IPS-18a (cell line): ENCODE measurements at regions not wholly inside any gene's neighbourhood (a gene's known extent, or its start where the extent isn't known, plus 50 kb on each side); places are given as distances from the start of the nearest gene placed in this dataset.

Source experiments
- H3K27ac ChIP-seq: one replicate; pipeline ENCODE4 v1.5.1; 2013; ENCODE audit warnings: low read length
- H3K27me3 ChIP-seq: one replicate; pipeline ENCODE4 v1.6.1; 2013; ENCODE audit warnings: mild to moderate bottlenecking, low read length; ENCODE audit not compliant: control insufficient read depth, insufficient read depth
- H3K36me3 ChIP-seq: one replicate; pipeline ENCODE4 v1.6.1; 2013; ENCODE audit warnings: low read depth, low read length; ENCODE audit not compliant: control insufficient read depth
- H3K4me1 ChIP-seq: one replicate; pipeline ENCODE4 v1.6.1; 2013; ENCODE audit warnings: low read depth, low read length; ENCODE audit not compliant: control insufficient read depth
- H3K4me3 ChIP-seq: one replicate; pipeline ENCODE4 v1.5.1; 2013; ENCODE audit warnings: low read length
- H3K9ac ChIP-seq: one replicate; pipeline ENCODE4 v1.6.1; 2013; ENCODE audit warnings: mild to moderate bottlenecking, low read length, moderate library complexity
- H3K9me3 ChIP-seq: one replicate; pipeline ENCODE4 v1.6.1; 2013; ENCODE audit warnings: low read depth, low read length; ENCODE audit not compliant: control insufficient read depth

DNA sequence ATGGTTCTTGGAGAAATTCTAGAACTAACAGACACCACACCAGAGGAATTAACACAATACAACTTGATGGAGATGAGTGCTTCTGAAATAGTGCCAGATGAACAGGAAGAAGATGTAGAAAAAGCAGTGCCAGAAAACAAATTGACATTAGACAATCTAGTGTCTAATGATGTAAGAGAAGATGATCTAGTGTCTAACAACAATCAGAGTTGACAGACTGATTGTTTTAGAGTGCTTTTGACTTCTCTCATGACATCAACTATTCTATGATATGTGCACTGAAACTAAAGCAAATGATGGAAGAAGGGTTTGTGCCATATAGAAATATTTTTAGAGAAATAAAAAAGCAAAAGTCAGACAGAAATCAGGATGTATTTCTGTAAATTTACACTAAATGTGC, 646.1 kb upstream of the KIF2B start:
- H3K27ac ChIP-seq, result no peak overlapping the region
- no peak overlapping the region for H3K9ac ChIP-seq
- H3K27me3 ChIP-seq, result no peaks in the 10 kb centered on the region
- no peaks in the 10 kb centered on the region for H3K9me3 ChIP-seq
- H3K4me1 ChIP-seq, result peaks cover 4% of the 10 kb centered on the region
- no peaks in the 10 kb centered on the region for H3K36me3 ChIP-seq
- no peak overlapping the region for H3K4me3 ChIP-seq

DNA sequence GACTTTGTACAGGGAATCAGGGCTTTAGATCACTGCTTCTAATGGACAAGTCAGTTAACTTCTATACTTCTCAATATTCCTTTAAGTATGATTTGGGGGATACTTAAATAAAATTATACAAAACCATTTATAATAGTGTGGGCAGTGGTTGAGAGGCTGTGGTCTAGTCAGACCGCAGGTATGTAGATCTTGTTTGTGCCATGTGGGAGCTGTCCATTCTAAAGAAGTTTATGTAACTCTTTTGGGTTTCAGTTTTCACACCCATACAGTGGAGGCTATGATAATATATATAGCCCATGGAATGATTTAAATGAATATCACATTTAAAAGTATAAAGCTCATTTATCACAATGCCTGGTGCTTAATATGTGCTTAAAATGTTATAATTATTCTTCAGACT, 654.3 kb upstream of the KIF2B start:
- H3K4me1 ChIP-seq, result no peaks in the 10 kb centered on the region
- H3K27me3 ChIP-seq, result no peaks in the 10 kb centered on the region
- no peak overlapping the region for H3K4me3 ChIP-seq
- H3K9ac ChIP-seq, result no peak overlapping the region
- H3K36me3 ChIP-seq, result no peaks in the 10 kb centered on the region
- H3K9me3 ChIP-seq, result no peaks in the 10 kb centered on the region
- H3K27ac ChIP-seq, result no peak overlapping the region

DNA sequence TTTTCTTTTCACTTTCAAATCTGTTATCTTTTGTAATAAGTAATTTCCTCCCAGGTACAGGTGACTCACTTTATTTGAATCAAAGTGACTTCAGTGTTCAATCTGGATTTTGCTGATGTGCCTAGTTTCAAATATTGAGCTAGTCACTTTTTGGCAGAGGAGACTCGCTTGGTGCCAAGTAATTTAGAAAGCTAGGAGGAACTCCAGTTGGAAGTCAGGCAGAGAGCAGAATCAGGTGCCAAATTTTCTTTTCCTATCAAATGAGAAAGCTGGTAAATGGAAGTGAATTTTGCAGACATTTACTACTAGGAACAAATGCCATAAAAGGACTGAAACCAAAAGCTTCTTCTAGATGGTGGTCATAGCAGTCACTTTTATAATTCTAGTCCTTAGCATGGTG, 656.0 kb upstream of the KIF2B start:
- Histone ChIP-seq H3K36me3 (no peaks in the 10 kb centered on the region), H3K9ac (no peak overlapping the region), H3K9me3 (no peaks in the 10 kb centered on the region), H3K27me3 (no peaks in the 10 kb centered on the region), H3K4me3 (no peak overlapping the region), H3K27ac (no peak overlapping the region), H3K4me1 (no peaks in the 10 kb centered on the region)

DNA sequence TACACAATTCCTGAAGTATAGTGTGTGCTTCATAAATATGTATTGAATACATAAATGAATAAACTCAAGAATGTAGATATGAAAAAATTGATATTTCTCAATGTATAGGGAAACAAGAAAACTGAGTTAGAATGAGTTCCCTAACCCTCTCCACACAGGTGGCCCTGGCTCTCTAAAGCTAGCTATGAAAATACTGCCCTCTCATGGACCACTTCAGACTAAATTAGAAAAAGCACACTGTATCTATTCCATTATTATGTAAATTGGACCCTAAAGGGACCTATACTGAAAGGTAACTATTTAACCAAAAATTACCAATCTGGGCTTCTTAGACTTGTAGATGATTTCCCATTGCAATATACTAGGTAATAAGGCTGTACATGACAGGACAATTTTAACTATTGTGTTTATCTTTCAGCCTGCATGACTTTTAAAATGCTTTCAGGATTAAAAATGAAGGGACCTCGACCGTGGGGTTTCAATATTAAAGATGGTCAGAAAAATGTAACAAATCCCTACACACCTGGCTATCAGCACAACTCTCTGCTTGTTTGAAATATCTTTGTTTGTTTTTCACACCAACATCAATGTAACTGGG, 672.5 kb upstream of the KIF2B start:
- Histone ChIP-seq H3K4me3 (no peak overlapping the region), H3K4me1 (peaks cover 4% of the 10 kb centered on the region), H3K9me3 (no peaks in the 10 kb centered on the region), H3K27ac (no peak overlapping the region), H3K27me3 (no peaks in the 10 kb centered on the region), H3K9ac (no peak overlapping the region), H3K36me3 (no peaks in the 10 kb centered on the region)

DNA sequence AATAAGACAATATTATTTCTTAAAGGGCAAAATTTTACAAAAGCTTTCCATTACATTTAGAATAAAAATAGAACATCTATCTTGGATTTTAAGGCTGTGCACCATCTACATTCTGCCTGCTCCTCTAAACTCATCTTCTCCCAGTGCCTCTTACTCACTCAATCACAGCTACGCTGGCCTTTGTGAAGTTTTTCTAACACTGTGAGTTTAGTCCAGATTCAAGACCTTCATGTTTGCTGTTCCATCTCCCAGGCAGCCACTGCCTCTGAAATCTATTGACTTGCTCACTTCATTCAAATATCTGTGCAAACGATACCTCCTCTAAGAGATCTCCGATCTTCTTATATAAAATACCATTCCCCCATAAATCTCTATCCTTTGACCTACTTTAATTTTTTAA, 673.4 kb upstream of the KIF2B start:
- Histone ChIP-seq H3K36me3 (no peaks in the 10 kb centered on the region), H3K9me3 (no peaks in the 10 kb centered on the region), H3K4me1 (peaks cover 6% of the 10 kb centered on the region), H3K9ac (no peak overlapping the region), H3K4me3 (no peak overlapping the region), H3K27me3 (no peaks in the 10 kb centered on the region), H3K27ac (no peak overlapping the region)

DNA sequence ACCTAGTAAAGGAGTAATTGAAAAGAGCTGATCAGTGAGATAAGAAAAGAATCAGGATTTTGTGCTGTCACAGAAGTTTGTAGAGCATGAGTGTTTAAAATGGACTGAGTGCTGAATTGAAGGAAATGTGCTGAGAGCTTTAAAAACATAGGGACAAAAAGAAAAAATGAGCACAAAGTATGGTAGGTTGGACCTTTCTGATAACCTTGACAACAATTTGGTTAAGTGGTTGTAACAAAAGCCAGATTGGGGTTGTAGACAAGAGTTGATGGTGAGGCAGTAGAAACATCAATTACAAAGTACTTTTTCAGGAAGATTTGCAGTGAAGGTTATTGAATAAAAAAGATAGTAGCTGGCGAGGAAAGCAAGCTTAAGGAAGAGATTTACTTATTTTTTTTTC, 674.7 kb upstream of the KIF2B start:
- Histone ChIP-seq H3K9me3 (no peaks in the 10 kb centered on the region), H3K36me3 (no peaks in the 10 kb centered on the region), H3K4me3 (no peak overlapping the region), H3K27ac (no peak overlapping the region), H3K27me3 (no peaks in the 10 kb centered on the region), H3K4me1 (peaks cover 15% of the 10 kb centered on the region), H3K9ac (no peak overlapping the region)

DNA sequence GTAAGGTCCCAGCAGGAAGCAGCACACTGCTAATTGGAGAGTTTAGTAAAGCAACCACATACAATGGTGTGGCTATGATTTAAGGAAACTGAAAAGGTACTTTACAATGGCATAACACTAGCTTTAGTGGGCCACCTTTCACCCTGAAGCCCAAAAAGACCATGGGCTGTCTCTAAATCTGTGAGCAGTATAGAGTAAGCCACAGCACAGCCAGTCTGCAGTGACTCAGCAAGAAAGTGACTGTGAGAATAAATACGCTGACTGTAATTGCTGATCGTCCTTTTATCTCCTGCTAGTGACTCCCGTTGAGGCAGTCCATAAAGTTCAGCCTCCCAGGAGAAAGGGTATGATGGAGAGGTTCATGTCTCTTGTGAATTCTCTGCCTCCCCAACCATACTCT, 679.8 kb upstream of the KIF2B start:
- H3K9ac ChIP-seq, result no peak overlapping the region
- no peaks in the 10 kb centered on the region for H3K9me3 ChIP-seq
- no peak overlapping the region for H3K27ac ChIP-seq
- H3K4me3 ChIP-seq, result no peak overlapping the region
- peaks cover 16% of the 10 kb centered on the region for H3K4me1 ChIP-seq
- no peaks in the 10 kb centered on the region for H3K27me3 ChIP-seq
- H3K36me3 ChIP-seq, result no peaks in the 10 kb centered on the region

DNA sequence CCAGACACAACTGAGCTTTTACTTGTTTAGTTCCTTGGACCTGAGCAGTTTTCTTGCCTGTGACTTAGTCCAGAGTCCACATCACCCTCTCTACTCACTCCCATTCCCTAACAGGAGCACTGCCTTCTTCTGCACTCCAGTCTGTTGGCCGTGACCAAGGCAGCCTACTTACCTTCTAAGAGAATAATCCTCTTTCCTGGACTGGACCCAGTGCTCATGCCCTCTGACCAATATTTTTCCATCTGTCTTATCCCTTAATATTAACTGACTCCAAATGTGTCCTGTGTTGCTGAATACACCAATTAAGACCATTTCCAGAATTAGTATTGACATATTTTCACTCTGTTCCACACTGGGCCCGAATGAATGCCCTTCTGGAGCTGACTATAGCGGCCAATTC, 681.0 kb upstream of the KIF2B start:
- Histone ChIP-seq H3K36me3 (no peaks in the 10 kb centered on the region), H3K4me3 (no peak overlapping the region), H3K27ac (no peak overlapping the region), H3K9ac (no peak overlapping the region), H3K27me3 (no peaks in the 10 kb centered on the region), H3K9me3 (no peaks in the 10 kb centered on the region), H3K4me1 (peaks cover 16% of the 10 kb centered on the region)

DNA sequence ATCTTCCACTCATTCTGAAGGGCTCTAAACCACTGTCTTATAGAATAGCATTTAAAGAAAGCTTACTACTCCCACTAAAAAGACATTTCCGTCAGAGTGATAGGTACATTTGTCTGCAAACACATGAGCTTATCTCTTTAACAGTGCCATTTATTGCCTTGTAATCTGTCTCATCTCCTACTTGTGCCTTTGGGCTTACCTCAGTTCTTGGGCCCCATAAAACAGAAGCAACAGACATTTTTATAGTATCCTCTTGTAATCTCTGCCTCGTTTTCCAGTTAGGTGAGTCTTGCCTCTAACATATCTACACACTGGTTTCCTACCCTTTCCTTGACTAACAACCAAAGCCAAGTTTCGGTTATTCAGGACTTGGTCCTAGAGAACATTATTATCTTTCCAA, 681.4 kb upstream of the KIF2B start:
- H3K4me1 ChIP-seq, result peaks cover 16% of the 10 kb centered on the region
- H3K4me3 ChIP-seq, result no peak overlapping the region
- no peak overlapping the region for H3K9ac ChIP-seq
- H3K9me3 ChIP-seq, result no peaks in the 10 kb centered on the region
- H3K36me3 ChIP-seq, result no peaks in the 10 kb centered on the region
- no peak overlapping the region for H3K27ac ChIP-seq
- H3K27me3 ChIP-seq, result no peaks in the 10 kb centered on the region

DNA sequence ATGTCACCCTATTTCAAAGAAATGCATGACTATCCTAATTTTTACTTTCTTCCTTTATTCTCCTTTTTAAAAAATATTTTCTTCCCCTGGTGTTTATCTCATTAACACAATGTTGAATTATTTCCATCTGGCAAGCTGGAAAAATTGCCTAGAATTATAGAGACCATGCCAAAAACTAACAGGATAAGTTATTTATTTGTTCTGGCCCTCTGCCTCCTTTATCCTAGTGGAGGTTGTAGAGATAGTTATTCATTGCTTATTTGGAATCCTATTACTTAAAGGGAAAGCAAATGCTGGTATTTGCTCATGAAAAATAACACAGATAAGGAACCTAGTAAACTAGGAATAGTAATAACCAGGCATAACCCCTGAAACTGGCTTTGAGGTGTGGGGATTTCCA, 684.9 kb upstream of the KIF2B start:
- Histone ChIP-seq H3K4me3 (no peak overlapping the region), H3K36me3 (no peaks in the 10 kb centered on the region), H3K9me3 (no peaks in the 10 kb centered on the region), H3K27ac (no peak overlapping the region), H3K4me1 (peaks cover 7% of the 10 kb centered on the region), H3K27me3 (no peaks in the 10 kb centered on the region), H3K9ac (no peak overlapping the region)

DNA sequence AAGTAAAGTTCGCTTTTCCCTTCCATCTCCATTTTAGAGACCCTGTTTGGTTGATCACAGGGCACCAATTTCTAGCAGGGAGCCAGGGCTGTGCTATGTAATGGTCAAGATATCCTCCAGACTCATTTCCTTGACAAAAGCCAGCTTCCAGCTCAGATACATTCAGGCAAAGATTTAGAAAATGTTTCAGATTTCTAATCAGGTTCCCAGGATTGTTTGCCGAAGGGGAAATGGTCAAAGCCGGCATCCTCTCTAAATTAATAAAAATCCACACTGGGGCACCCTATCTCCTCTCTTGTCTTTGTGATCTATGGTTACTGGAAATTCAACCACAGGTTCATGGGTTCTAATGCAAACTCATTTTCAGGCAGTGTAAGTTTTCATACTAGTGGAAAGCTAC, 686.8 kb upstream of the KIF2B start:
- Histone ChIP-seq H3K36me3 (no peaks in the 10 kb centered on the region), H3K9ac (no peak overlapping the region), H3K27me3 (no peaks in the 10 kb centered on the region), H3K9me3 (no peaks in the 10 kb centered on the region), H3K4me3 (no peak overlapping the region), H3K4me1 (peaks cover 4% of the 10 kb centered on the region), H3K27ac (no peak overlapping the region)

DNA sequence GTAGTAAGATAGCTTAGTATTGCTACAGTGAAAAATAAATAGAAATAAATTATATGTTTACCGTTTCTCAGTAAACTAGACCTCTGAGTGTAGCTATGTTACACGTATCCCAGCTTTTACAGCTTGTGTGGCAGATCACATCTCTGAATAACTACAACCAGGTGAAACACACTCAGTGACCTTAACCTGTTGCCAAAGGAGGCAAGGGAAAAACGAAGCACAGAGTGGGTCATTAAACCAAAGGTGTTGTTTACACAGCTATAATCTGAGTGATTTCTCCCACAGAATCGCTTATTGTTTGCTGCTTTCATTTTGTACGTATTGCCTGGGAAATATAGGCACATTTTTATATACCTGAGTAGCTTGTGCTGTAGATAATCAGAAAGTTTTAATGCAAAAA, 688.2 kb upstream of the KIF2B start:
- H3K4me3 ChIP-seq, result no peak overlapping the region
- no peaks in the 10 kb centered on the region for H3K9me3 ChIP-seq
- peaks cover 4% of the 10 kb centered on the region for H3K4me1 ChIP-seq
- H3K36me3 ChIP-seq, result no peaks in the 10 kb centered on the region
- no peak overlapping the region for H3K9ac ChIP-seq
- H3K27me3 ChIP-seq, result no peaks in the 10 kb centered on the region
- no peak overlapping the region for H3K27ac ChIP-seq
